ENCODE measurements at regions not wholly inside any gene's neighbourhood (a gene's known extent, or its start where the extent isn't known, plus 50 kb on each side); places are given as distances from the start of the nearest gene placed in this dataset.
A peak's percentile ranks its signal among the peaks of the same experiment; 100 is the strongest.
"Not testable (repeated sequence)": the region's sequence is repeated elsewhere in the genome, so short reads cannot be mapped to it uniquely, and the experiment has no call there.

- Histone ChIP-seq H3K27me3 (ENCODE audit: control insufficient read depth, insufficient read depth, low read length) (peaks cover 1% of the 10 kb centered on the region), H3K36me3 (ENCODE audit: control insufficient read depth, insufficient read depth, low read length) (no peaks in the 10 kb centered on the region), H3K4me3 (ENCODE audit: low read depth, low read length) (no peak overlapping the region)
- FAIRE-seq (no peak), DNase-seq (ENCODE audit: low read depth) (no peak)
- TF ChIP-seq, protein P1, sequence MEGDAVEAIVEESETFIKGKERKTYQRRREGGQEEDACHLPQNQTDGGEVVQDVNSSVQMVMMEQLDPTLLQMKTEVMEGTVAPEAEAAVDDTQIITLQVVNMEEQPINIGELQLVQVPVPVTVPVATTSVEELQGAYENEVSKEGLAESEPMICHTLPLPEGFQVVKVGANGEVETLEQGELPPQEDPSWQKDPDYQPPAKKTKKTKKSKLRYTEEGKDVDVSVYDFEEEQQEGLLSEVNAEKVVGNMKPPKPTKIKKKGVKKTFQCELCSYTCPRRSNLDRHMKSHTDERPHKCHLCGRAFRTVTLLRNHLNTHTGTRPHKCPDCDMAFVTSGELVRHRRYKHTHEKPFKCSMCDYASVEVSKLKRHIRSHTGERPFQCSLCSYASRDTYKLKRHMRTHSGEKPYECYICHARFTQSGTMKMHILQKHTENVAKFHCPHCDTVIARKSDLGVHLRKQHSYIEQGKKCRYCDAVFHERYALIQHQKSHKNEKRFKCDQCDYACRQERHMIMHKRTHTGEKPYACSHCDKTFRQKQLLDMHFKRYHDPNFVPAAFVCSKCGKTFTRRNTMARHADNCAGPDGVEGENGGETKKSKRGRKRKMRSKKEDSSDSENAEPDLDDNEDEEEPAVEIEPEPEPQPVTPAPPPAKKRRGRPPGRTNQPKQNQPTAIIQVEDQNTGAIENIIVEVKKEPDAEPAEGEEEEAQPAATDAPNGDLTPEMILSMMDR (IDR thresholded peaks at IDR 0.05; ENCODE audit: insufficient read depth, low read length, severe bottlenecking), result no peak
Observed at GRCh38 chr18:56443166-56443907, 195.1 kb downstream of the TXNL1 start.

- not testable (repeated sequence) for H3K4me3 ChIP-seq (ENCODE audit: low read depth, low read length); H3K27me3 ChIP-seq (ENCODE audit: control insufficient read depth, insufficient read depth, low read length); FAIRE-seq; DNase-seq (ENCODE audit: low read depth); H3K36me3 ChIP-seq (ENCODE audit: control insufficient read depth, insufficient read depth, low read length)
Observed at GRCh38 chr18:56438480-56438879, 199.9 kb downstream of the TXNL1 start.

DNA sequence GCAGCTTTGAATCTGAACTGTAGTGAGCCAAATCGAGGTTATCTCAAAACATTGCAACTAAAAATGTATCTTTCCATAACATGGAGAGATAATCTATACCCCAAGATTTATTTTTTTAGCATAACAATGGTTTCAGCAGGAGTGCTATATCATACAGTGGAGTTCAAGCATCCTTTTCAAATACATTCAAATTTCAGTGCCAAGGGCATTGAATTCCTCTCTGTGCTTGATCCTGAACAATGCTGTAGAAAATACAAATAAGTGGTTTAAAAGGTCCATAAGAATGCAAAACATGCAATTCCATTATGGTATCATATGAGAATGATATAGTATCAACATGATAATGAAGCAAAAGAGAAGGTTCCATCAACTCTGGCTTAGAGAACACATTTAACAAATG lies 201.7 kb downstream of the TXNL1 start:
- FAIRE-seq, result no peak

DNA sequence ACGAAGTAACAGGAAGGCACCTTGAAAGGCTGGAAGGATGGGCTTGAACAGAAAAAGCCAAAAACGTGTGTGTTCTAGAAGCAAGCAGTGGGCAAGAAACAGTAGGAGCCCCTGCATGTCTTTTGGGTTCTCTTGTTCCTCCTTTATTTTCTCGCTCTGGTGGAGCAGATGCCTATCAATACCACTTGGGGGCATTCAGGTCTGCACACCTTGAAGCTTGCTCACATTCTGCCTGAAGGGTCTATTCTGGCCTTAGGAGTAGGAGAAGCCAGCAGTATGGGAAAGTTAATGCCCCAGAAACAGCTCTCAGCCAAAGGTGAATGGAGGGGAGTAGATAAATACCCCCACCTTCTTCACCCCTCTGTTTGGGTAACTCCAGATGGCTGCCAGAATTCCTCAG lies 204.5 kb downstream of the TXNL1 start:
- FAIRE-seq (no peak), DNase-seq (ENCODE audit: low read depth) (no peak)
- Histone ChIP-seq H3K36me3 (ENCODE audit: control insufficient read depth, insufficient read depth, low read length) (no peaks in the 10 kb centered on the region), H3K27me3 (ENCODE audit: control insufficient read depth, insufficient read depth, low read length) (peaks cover 1% of the 10 kb centered on the region), H3K4me3 (ENCODE audit: low read depth, low read length) (no peak overlapping the region)
- TF ChIP-seq, protein P1 (IDR thresholded peaks at IDR 0.05; ENCODE audit: insufficient read depth, low read length, severe bottlenecking), result no peak

More for the DNA sequence above, 201.7 kb downstream of the TXNL1 start:
- TF ChIP-seq, protein P1 (IDR thresholded peaks at IDR 0.05; ENCODE audit: insufficient read depth, low read length, severe bottlenecking), result no peak
- peaks cover 1% of the 10 kb centered on the region for H3K27me3 ChIP-seq (ENCODE audit: control insufficient read depth, insufficient read depth, low read length)
- no peak overlapping the region for H3K4me3 ChIP-seq (ENCODE audit: low read depth, low read length)
- no peaks in the 10 kb centered on the region for H3K36me3 ChIP-seq (ENCODE audit: control insufficient read depth, insufficient read depth, low read length)
- DNase-seq (ENCODE audit: low read depth), result no peak

GRCh38 chr18:56431551-56431950 lies 206.8 kb downstream of the TXNL1 start:
- TF ChIP-seq, protein P1 (IDR thresholded peaks at IDR 0.05; ENCODE audit: insufficient read depth, low read length, severe bottlenecking), result no peak
- Histone ChIP-seq H3K4me3 (ENCODE audit: low read depth, low read length) (no peak overlapping the region), H3K36me3 (ENCODE audit: control insufficient read depth, insufficient read depth, low read length) (no peaks in the 10 kb centered on the region), H3K27me3 (ENCODE audit: control insufficient read depth, insufficient read depth, low read length) (peaks cover 1% of the 10 kb centered on the region)
- FAIRE-seq (no peak), DNase-seq (ENCODE audit: low read depth) (peak; percentile 82)

GRCh38 chr18:56423626-56424025 lies 214.8 kb downstream of the TXNL1 start:
- Histone ChIP-seq H3K4me3 (ENCODE audit: low read depth, low read length) (no peak overlapping the region), H3K36me3 (ENCODE audit: control insufficient read depth, insufficient read depth, low read length) (no peaks in the 10 kb centered on the region), H3K27me3 (ENCODE audit: control insufficient read depth, insufficient read depth, low read length) (no peaks in the 10 kb centered on the region)
- DNase-seq (ENCODE audit: low read depth), result peak; percentile 21
- FAIRE-seq, result no peak
- TF ChIP-seq, protein P1 (IDR thresholded peaks at IDR 0.05; ENCODE audit: insufficient read depth, low read length, severe bottlenecking), result no peak

Measured in bronchial epithelial cell (primary cell).